ENCODE measurements at regions not wholly inside any gene's neighbourhood (a gene's known extent, or its start where the extent isn't known, plus 50 kb on each side); places are given as distances from the start of the nearest gene placed in this dataset.

- Histone ChIP-seq H3K36me3 (no peaks in the 10 kb centered on the region), H3K27me3 (no peaks in the 10 kb centered on the region), H3K27ac (peak overlapping the region in 1 of 2 donors; percentile 11), H3K4me1 (peaks cover 6 to 20% of the 10 kb centered on the region in 2 donors), H3K9me3 (no peaks in the 10 kb centered on the region), H3K4me3 (no peak overlapping the region)
- TF ChIP-seq CTCF (IDR thresholded peaks at IDR 0.05), result no peak
- DNase-seq (peak in 1 of 4 donors; percentile 35), ATAC-seq (peak; percentile 42)
- intact Hi-C loops (cut with DNase I), result no loop called here
These were observed 173.8 kb downstream of the ICOS start for GRCh38 chr2:204110338-204110741.

- ATAC-seq (no peak), DNase-seq (peak in 2 of 4 donors; percentile 74)
- Histone ChIP-seq H3K4me1 (peaks cover 6 to 20% of the 10 kb centered on the region in 2 donors), H3K27me3 (no peaks in the 10 kb centered on the region), H3K4me3 (no peak overlapping the region), H3K9me3 (no peaks in the 10 kb centered on the region), H3K36me3 (no peaks in the 10 kb centered on the region), H3K27ac (peak overlapping the region in 1 of 2 donors; percentile 11)
- intact Hi-C loops (cut with DNase I), result no loop called here
- no peak for TF ChIP-seq CTCF (IDR thresholded peaks at IDR 0.05)
These were observed 174.4 kb downstream of the ICOS start for GRCh38 chr2:204110751-204111516.

- Histone ChIP-seq H3K27ac (no peak overlapping the region), H3K4me3 (no peak overlapping the region), H3K9me3 (no peaks in the 10 kb centered on the region), H3K4me1 (peaks cover 6 to 20% of the 10 kb centered on the region in 2 donors), H3K27me3 (no peaks in the 10 kb centered on the region), H3K36me3 (no peaks in the 10 kb centered on the region)
- DNase-seq, result peak in 1 of 4 donors; percentile 44
- no peak for ATAC-seq
- intact Hi-C loops (cut with DNase I), result no loop called here
- TF ChIP-seq CTCF (IDR thresholded peaks at IDR 0.05), result no peak
These were observed 175.7 kb downstream of the ICOS start for GRCh38 chr2:204112084-204112770.

- H3K36me3 ChIP-seq, result no peaks in the 10 kb centered on the region
- DNase-seq, result peak in 1 of 4 donors; percentile 37
- H3K4me1 ChIP-seq, result peaks cover 6 to 11% of the 10 kb centered on the region in 2 donors
- no peaks in the 10 kb centered on the region for H3K27me3 ChIP-seq
- ATAC-seq, result peak; percentile 45
- H3K9me3 ChIP-seq, result no peaks in the 10 kb centered on the region
- no peak overlapping the region for H3K4me3 ChIP-seq
- no peak for TF ChIP-seq CTCF (IDR thresholded peaks at IDR 0.05)
- intact Hi-C loops (cut with DNase I), result no loop called here
- no peak overlapping the region for H3K27ac ChIP-seq
These were observed 178.0 kb downstream of the ICOS start for GRCh38 chr2:204114295-204115136.
